Neural cell (in vitro differentiated cells): ENCODE measurements at regions not wholly inside any gene's neighbourhood (a gene's known extent, or its start where the extent isn't known, plus 50 kb on each side); places are given as distances from the start of the nearest gene placed in this dataset.

Source experiments
- H2AFZ ChIP-seq: fragments of 200-600, 300-800 bp; sonication (generic), shearing (Covaris generic); 2 replicates; pipeline ENCODE4 v1.6.0; 2014; ENCODE audit warnings: low read depth, mild to moderate bottlenecking, antibody characterized with exemption, low read length, moderate library complexity
- H3F3A ChIP-seq: fragments of 200-600 bp; shearing (Covaris generic); 2 replicates; pipeline ENCODE4 v1.6.1; 2016; ENCODE audit warnings: mild to moderate bottlenecking, moderate library complexity, mixed read lengths, antibody characterized with exemption, low read length; ENCODE audit not compliant: insufficient read depth, poor library complexity, severe bottlenecking
- H3K27ac ChIP-seq: fragments of 200-600, 300-800 bp; sonication (generic), shearing (Covaris generic); 2 replicates; pipeline ENCODE4 v1.5.1; 2014; ENCODE audit warnings: mild to moderate bottlenecking, low read length, moderate library complexity
- H3K27me3 ChIP-seq: fragments of 300-800, 200-600 bp; sonication (generic), shearing (Covaris generic); 2 replicates; pipeline ENCODE4 v1.6.0; 2014; ENCODE audit warnings: mild to moderate bottlenecking, low read depth, low read length, moderate library complexity; ENCODE audit not compliant: insufficient read depth
- H3K36me3 ChIP-seq: fragments of 300-800, 200-600 bp; sonication (generic), shearing (Covaris generic); 2 replicates; pipeline ENCODE4 v1.5.1; 2014; ENCODE audit warnings: mild to moderate bottlenecking, antibody characterized with exemption, low read length, moderate library complexity; ENCODE audit not compliant: insufficient read depth
- H3K4me2 ChIP-seq: fragments of 300-800, 200-600 bp; sonication (generic), shearing (Covaris generic); 2 replicates; pipeline ENCODE4 v1.6.0; 2014; ENCODE audit warnings: mild to moderate bottlenecking, low read length
- H3K4me3 ChIP-seq: fragments of 300-800, 200-600 bp; sonication (generic), shearing (Covaris generic); 2 replicates; pipeline ENCODE4 v1.5.1; 2014; ENCODE audit warnings: mild to moderate bottlenecking, low read length, moderate library complexity
- H3K79me2 ChIP-seq: fragments of 200-600 bp; shearing (Covaris generic); replicated peaks from 2 replicates; pipeline ENCODE4 v1.6.0; 2014; ENCODE audit warnings: mild to moderate bottlenecking, low read length, moderate library complexity; ENCODE audit not compliant: insufficient read depth
- H3K9ac ChIP-seq: fragments of 300-800, 200-600 bp; sonication (generic), shearing (Covaris generic); 2 replicates; pipeline ENCODE4 v1.6.1; 2016; ENCODE audit warnings: mild to moderate bottlenecking, low read length, mixed read lengths
- H3K9me2 ChIP-seq: fragments of 200-600 bp; shearing (Covaris generic); 2 replicates; pipeline ENCODE4 v1.6.1; 2016; ENCODE audit warnings: mild to moderate bottlenecking, low read length, mixed read lengths; ENCODE audit not compliant: insufficient read depth
- H3K9me3 ChIP-seq: fragments of 200-600, 300-800 bp; sonication (generic), shearing (Covaris generic); 2 replicates; pipeline ENCODE4 v1.6.1; 2016; ENCODE audit warnings: mild to moderate bottlenecking, mixed run types, low read length, moderate library complexity, mixed read lengths
- H4K20me1 ChIP-seq: fragments of 200-600 bp; shearing (Covaris generic); 2 replicates; pipeline ENCODE4 v1.6.1; 2016; ENCODE audit warnings: mild to moderate bottlenecking, mixed run types; ENCODE audit not compliant: insufficient read depth
- EP300 ChIP-seq: fragments of 450-650 bp; conservative IDR thresholded peaks from 2 replicates; pipeline ENCODE4 v1.6.1; 2014; ENCODE audit warnings: antibody characterized with exemption, mild to moderate bottlenecking, moderate library complexity; ENCODE audit not compliant: poor library complexity, severe bottlenecking
- EZH2 ChIP-seq: fragments of 200-600, 300-800 bp; shearing (Covaris generic), sonication (generic); IDR thresholded peaks from 2 replicates; pipeline ENCODE4 v1.6.1; 2014; ENCODE audit warnings: antibody characterized with exemption, low read length, borderline replicate concordance, mild to moderate bottlenecking; ENCODE audit not compliant: insufficient read depth, poor library complexity, severe bottlenecking
- MXI1 ChIP-seq: fragments of 450-650 bp; conservative IDR thresholded peaks from 2 replicates; pipeline ENCODE4 v1.6.1; 2014; ENCODE audit warnings: antibody characterized with exemption, mild to moderate bottlenecking; ENCODE audit not compliant: poor library complexity, severe bottlenecking
- POLR2AphosphoS5 ChIP-seq: IDR thresholded peaks from 2 replicates; pipeline ENCODE4 v1.6.1; 2012
- RAD21 ChIP-seq: fragments of 450-650 bp; conservative IDR thresholded peaks from 2 replicates; pipeline ENCODE4 v1.6.1; 2014; ENCODE audit warnings: antibody characterized with exemption, mild to moderate bottlenecking, moderate library complexity
- SMC3 ChIP-seq: fragments of 450-650 bp; conservative IDR thresholded peaks from 2 replicates; pipeline ENCODE4 v1.6.1; 2014; ENCODE audit warnings: antibody characterized with exemption, mild to moderate bottlenecking, moderate library complexity; ENCODE audit not compliant: poor library complexity
- TAF1 ChIP-seq: IDR thresholded peaks from 2 replicates; pipeline ENCODE4 v1.6.1; 2012; ENCODE audit warnings: low read depth
- TF ChIP-seq, protein P1 (sequence below): fragments of 450-650 bp; IDR thresholded peaks from 2 replicates; pipeline ENCODE4 v1.5.1; 2014; ENCODE audit warnings: antibody characterized with exemption, mild to moderate bottlenecking, moderate library complexity; ENCODE audit not compliant: poor library complexity, severe bottlenecking
- TF ChIP-seq, protein P2 (sequence below): IDR thresholded peaks from 2 replicates; pipeline ENCODE4 v1.6.1; 2012; ENCODE audit warnings: borderline replicate concordance

GRCh38 chr5:39539470-39539869 is 114.7 kb upstream of the DAB2 start:
- Histone ChIP-seq H3F3A (no peaks in the 10 kb centered on the region), H3K4me3 (no peak overlapping the region), H3K79me2 (no peaks in the 10 kb centered on the region), H3K4me2 (no peak overlapping the region), H3K27me3 (no peaks in the 10 kb centered on the region), H3K36me3 (no peaks in the 10 kb centered on the region), H3K9me2 (no peaks in the 10 kb centered on the region), H3K27ac (no peak overlapping the region), H2AFZ (no peak overlapping the region), H4K20me1 (no peaks in the 10 kb centered on the region), H3K9me3 (no peaks in the 10 kb centered on the region), H3K9ac (no peak overlapping the region)
- TF ChIP-seq, protein P1, sequence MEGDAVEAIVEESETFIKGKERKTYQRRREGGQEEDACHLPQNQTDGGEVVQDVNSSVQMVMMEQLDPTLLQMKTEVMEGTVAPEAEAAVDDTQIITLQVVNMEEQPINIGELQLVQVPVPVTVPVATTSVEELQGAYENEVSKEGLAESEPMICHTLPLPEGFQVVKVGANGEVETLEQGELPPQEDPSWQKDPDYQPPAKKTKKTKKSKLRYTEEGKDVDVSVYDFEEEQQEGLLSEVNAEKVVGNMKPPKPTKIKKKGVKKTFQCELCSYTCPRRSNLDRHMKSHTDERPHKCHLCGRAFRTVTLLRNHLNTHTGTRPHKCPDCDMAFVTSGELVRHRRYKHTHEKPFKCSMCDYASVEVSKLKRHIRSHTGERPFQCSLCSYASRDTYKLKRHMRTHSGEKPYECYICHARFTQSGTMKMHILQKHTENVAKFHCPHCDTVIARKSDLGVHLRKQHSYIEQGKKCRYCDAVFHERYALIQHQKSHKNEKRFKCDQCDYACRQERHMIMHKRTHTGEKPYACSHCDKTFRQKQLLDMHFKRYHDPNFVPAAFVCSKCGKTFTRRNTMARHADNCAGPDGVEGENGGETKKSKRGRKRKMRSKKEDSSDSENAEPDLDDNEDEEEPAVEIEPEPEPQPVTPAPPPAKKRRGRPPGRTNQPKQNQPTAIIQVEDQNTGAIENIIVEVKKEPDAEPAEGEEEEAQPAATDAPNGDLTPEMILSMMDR, result no peak
- TF ChIP-seq MXI1, result no peak
- no peak for TF ChIP-seq RAD21

- Histone ChIP-seq H3K9ac (no peak overlapping the region), H3K4me3 (no peak overlapping the region), H3F3A (no peaks in the 10 kb centered on the region), H3K79me2 (no peaks in the 10 kb centered on the region), H3K9me3 (no peaks in the 10 kb centered on the region), H4K20me1 (no peaks in the 10 kb centered on the region), H3K9me2 (no peaks in the 10 kb centered on the region), H3K27ac (no peak overlapping the region), H3K36me3 (no peaks in the 10 kb centered on the region), H3K4me2 (no peak overlapping the region), H3K27me3 (no peaks in the 10 kb centered on the region), H2AFZ (no peak overlapping the region)
- TF ChIP-seq, protein P1, result no peak
- TF ChIP-seq TAF1 (no peak), RAD21 (no peak), MXI1 (no peak), EZH2 (no peak), EP300 (no peak), SMC3 (no peak), POLR2AphosphoS5 (no peak)
- TF ChIP-seq, protein P2, sequence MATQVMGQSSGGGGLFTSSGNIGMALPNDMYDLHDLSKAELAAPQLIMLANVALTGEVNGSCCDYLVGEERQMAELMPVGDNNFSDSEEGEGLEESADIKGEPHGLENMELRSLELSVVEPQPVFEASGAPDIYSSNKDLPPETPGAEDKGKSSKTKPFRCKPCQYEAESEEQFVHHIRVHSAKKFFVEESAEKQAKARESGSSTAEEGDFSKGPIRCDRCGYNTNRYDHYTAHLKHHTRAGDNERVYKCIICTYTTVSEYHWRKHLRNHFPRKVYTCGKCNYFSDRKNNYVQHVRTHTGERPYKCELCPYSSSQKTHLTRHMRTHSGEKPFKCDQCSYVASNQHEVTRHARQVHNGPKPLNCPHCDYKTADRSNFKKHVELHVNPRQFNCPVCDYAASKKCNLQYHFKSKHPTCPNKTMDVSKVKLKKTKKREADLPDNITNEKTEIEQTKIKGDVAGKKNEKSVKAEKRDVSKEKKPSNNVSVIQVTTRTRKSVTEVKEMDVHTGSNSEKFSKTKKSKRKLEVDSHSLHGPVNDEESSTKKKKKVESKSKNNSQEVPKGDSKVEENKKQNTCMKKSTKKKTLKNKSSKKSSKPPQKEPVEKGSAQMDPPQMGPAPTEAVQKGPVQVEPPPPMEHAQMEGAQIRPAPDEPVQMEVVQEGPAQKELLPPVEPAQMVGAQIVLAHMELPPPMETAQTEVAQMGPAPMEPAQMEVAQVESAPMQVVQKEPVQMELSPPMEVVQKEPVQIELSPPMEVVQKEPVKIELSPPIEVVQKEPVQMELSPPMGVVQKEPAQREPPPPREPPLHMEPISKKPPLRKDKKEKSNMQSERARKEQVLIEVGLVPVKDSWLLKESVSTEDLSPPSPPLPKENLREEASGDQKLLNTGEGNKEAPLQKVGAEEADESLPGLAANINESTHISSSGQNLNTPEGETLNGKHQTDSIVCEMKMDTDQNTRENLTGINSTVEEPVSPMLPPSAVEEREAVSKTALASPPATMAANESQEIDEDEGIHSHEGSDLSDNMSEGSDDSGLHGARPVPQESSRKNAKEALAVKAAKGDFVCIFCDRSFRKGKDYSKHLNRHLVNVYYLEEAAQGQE, result no peak
Observed at GRCh38 chr5:39534690-39535089, 109.9 kb upstream of the DAB2 start.
